ENCODE measurements at regions not wholly inside any gene's neighbourhood (a gene's known extent, or its start where the extent isn't known, plus 50 kb on each side); places are given as distances from the start of the nearest gene placed in this dataset.

DNA sequence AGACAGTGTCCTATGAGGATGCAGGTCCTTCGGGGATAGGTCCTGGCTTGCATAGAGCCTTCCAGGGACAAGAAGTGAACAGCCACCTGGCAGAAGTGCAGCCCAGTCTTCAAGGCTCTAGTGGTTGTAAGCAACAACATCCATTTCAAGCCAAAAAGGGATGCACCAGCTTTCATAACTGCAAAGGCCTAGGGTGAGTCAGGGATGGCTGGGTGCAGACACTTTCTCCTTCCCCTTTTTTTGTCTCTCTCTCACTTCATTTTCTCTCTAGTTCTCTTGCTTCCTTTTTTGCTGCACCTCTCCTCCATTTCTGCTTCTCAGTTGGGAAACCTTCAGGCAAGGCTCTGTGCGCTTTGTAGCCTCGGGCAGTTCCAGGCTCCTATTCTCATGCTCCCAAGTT is 196.2 kb upstream of the ZNF536 start:
- H3K27ac ChIP-seq: no peak overlapping the region
- DNase-seq (ENCODE audit: low spot score): no peak
- no peak for TF ChIP-seq CTCF (IDR thresholded peaks at IDR 0.05)

DNA sequence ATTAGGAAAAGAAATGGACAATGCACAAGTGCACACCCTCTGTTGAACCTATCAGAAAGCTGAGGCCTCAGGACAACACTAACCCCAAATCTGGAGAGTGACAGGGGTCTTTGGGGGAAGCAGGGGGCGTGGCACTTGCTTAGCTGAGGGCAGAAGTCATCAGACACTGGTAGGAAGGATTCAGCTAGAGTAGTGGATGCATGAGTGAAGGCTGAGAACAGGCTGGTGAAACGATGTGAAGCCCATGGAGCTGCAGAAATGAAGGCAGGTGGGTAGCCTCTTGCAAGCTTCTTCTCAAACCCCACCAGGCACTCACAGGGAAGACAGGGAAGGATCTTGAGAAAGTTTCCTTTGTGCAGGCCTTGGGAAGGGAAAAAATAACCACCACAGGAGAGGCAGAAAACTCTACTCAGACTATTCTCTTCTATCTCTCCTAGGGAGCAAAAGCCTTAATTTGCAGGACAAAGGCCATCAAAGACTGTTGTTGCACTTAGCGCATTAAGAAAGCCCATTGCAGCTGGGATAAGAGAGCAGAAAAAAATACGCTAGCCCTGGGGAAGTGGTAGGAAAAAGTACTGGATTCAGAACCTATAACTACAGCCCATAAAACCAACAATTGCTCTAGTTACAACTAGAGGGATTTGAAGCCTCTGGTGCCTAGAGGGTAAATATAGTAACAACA is 193.3 kb upstream of the ZNF536 start:
- no peak overlapping the region for H3K27ac ChIP-seq
- DNase-seq (ENCODE audit: low spot score): no peak
- no peak for TF ChIP-seq CTCF (IDR thresholded peaks at IDR 0.05)
- no peak overlapping the region for H3K4me3 ChIP-seq

More for the DNA sequence above, 196.2 kb upstream of the ZNF536 start:
- H3K4me3 ChIP-seq: no peak overlapping the region

- Histone ChIP-seq H3K27ac (no peak overlapping the region), H3K4me3 (no peak overlapping the region)
- no peak for TF ChIP-seq CTCF (IDR thresholded peaks at IDR 0.05)
- no peak for DNase-seq (ENCODE audit: low spot score)
Measured at GRCh38 chr19:30180691-30181090, 191.5 kb upstream of the ZNF536 start.

GRCh38 chr19:30183807-30184490 is 188.2 kb upstream of the ZNF536 start:
- no peak overlapping the region for H3K4me3 ChIP-seq
- DNase-seq (ENCODE audit: low spot score): no peak

GRCh38 chr19:30202060-30202600 is 170.1 kb upstream of the ZNF536 start:
- Histone ChIP-seq H3K4me3 (no peak overlapping the region), H3K27ac (no peak overlapping the region)
- no peak for TF ChIP-seq CTCF (IDR thresholded peaks at IDR 0.05)
- peak; percentile 57 for DNase-seq (ENCODE audit: low spot score)

More at GRCh38 chr19:30183807-30184490, 188.2 kb upstream of the ZNF536 start:
- no peak overlapping the region for H3K27ac ChIP-seq
- no peak for TF ChIP-seq CTCF (IDR thresholded peaks at IDR 0.05)

- no peak for TF ChIP-seq CTCF (IDR thresholded peaks at IDR 0.05)
- Histone ChIP-seq H3K27ac (no peak overlapping the region), H3K4me3 (no peak overlapping the region)
- peak; percentile 35 for DNase-seq (ENCODE audit: low spot score)
Measured at GRCh38 chr19:30204721-30205120, 167.5 kb upstream of the ZNF536 start.
